Transverse colon (tissue), 4 donors: ENCODE measurements at regions not wholly inside any gene's neighbourhood (a gene's known extent, or its start where the extent isn't known, plus 50 kb on each side); places are given as distances from the start of the nearest gene placed in this dataset.
"Not testable (repeated sequence)": the region's sequence is repeated elsewhere in the genome, so short reads cannot be mapped to it uniquely, and the experiment has no call there.

ENCODE experiments used
- DNase-seq: peaks from one replicate; pipeline ENCODE4 v3.0.0-alpha.2; 2019
- H3K27ac ChIP-seq, 4 donors: fragments of 200-600 bp; sonication (generic); 2 replicates each; pipeline ENCODE4 v1.5.1; 2016 to 2018; ENCODE audit warnings: inconsistent platforms in 4 of 4
- H3K27me3 ChIP-seq: fragments of 200-600 bp; sonication (generic); 2 replicates; pipeline ENCODE4 v1.5.1; 2017; ENCODE audit warnings: inconsistent platforms
- H3K36me3 ChIP-seq, 4 donors: fragments of 200-600 bp; sonication (generic); 2 replicates each; pipeline ENCODE4 v1.5.1; 2017 to 2019; ENCODE audit warnings: inconsistent platforms in 4 of 4
- H3K4me1 ChIP-seq, 4 donors: fragments of 200-600 bp; sonication (generic); 2 replicates each; pipeline ENCODE4 v1.5.1; 2017 to 2020; ENCODE audit warnings: inconsistent platforms in 4 of 4
- H3K4me3 ChIP-seq, 4 donors: fragments of 200-600 bp; sonication (generic); 1 replicate in 1 of 4; 2 replicates in 3 of 4; pipeline versions ENCODE4 v1.5.1 to v1.6.1; 2017 to 2019; ENCODE audit warnings: inconsistent platforms in 4 of 4
- H3K9me3 ChIP-seq, 2 donors: fragments of 200-600 bp; sonication (generic); 2 replicates each; pipeline ENCODE4 v1.5.1; 2017 to 2019; ENCODE audit warnings: inconsistent platforms in 2 of 2
- EP300 ChIP-seq: sonication (generic); formaldehyde crosslinking; IDR thresholded peaks from one replicate; pipeline ENCODE4 v1.6.1; 2017; ENCODE audit warnings: antibody characterized with exemption, low read depth
- POLR2A ChIP-seq: fragments of 450-650 bp; IDR thresholded peaks from one replicate; pipeline ENCODE4 v1.6.1; 2016; ENCODE audit warnings: antibody characterized with exemption, mild to moderate bottlenecking, moderate library complexity
- POLR2AphosphoS5 ChIP-seq, 3 donors: sonication (generic); formaldehyde crosslinking; IDR thresholded peaks; one replicate each; pipeline ENCODE4 v1.6.1; 2016; ENCODE audit warnings: antibody characterized with exemption in 3 of 3
- WGBS, 2 donors: methylation state at CpG; one replicate each; pipeline ENCODE4 v1.1.5; 2018; ENCODE audit warnings: low coverage in 1 of 2; 5-methylcytosine and 5-hydroxymethylcytosine counted together
- in situ Hi-C, 4 donors: fragments of 200-750 bp; cut with MboI; loops; one replicate each; pipeline versions ENCODE4 v1.15.0 to v1.15.1; 2017; ENCODE audit warnings: low sequenced_read_pairs in 3 of 4, low pct_ligation_motif_present in 1 of 4, low pct_unique_long_range_greater_than_20kb in 1 of 4
- intact Hi-C: fragments of 100-400 bp; cut with DNase I; formaldehyde crosslinking; loops from one replicate; pipeline ENCODE4 v1.15.1; 2023; ENCODE audit warnings: low total_unique reads
- TF ChIP-seq, protein P1 (sequence below), 5 experiments: fragments of 200-600 bp in 3 of 5; fragments of 450-650 bp in 2 of 5; sonication (generic) in 3 of 5; IDR thresholded peaks; 1 replicate in 2 of 5; 2 replicates in 3 of 5; pipeline ENCODE4 v1.5.1; 2016 to 2017; ENCODE audit warnings: antibody characterized with exemption in 5 of 5, inconsistent platforms in 3 of 5, mild to moderate bottlenecking in 2 of 5, moderate library complexity in 1 of 5

DNA sequence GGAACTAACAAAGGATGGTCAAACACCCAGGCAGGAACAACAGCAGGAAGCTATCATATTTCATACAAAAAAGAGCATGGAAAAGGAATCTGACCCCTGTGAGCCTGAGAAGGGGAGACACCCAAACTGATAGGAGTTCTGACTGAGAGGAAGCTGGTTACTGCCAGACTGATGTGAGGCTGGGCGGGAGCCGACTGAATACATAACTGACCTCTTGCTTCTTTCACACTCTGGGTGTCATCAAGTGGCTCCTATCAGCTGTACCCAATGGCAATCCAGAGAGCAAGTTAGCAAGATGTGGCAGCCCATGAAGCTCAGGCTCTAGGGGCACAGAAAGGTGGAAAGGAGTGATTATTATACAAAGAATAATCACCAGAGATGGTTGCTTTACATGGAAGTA is 795.1 kb upstream of the HS3ST5 start:
- Histone ChIP-seq H3K4me3 (no peak overlapping the region), H3K27ac (no peak overlapping the region), H3K27me3 (no peaks in the 10 kb centered on the region), H3K36me3 (no peaks in the 10 kb centered on the region), H3K4me1 (no peaks in the 10 kb centered on the region), H3K9me3 (no peaks in the 10 kb centered on the region)
- intact Hi-C loops (no loop called here), in situ Hi-C loops (no loop called here)
- no peak for TF ChIP-seq EP300
- no peak for TF ChIP-seq POLR2A
- TF ChIP-seq, protein P1, sequence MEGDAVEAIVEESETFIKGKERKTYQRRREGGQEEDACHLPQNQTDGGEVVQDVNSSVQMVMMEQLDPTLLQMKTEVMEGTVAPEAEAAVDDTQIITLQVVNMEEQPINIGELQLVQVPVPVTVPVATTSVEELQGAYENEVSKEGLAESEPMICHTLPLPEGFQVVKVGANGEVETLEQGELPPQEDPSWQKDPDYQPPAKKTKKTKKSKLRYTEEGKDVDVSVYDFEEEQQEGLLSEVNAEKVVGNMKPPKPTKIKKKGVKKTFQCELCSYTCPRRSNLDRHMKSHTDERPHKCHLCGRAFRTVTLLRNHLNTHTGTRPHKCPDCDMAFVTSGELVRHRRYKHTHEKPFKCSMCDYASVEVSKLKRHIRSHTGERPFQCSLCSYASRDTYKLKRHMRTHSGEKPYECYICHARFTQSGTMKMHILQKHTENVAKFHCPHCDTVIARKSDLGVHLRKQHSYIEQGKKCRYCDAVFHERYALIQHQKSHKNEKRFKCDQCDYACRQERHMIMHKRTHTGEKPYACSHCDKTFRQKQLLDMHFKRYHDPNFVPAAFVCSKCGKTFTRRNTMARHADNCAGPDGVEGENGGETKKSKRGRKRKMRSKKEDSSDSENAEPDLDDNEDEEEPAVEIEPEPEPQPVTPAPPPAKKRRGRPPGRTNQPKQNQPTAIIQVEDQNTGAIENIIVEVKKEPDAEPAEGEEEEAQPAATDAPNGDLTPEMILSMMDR (IDR thresholded peaks at IDR 0.05), result no peak
- TF ChIP-seq POLR2AphosphoS5 (IDR thresholded peaks at IDR 0.05), result no peak
- 62 to 73% methylated on average over 2 of the region's 2 CpGs for WGBS, 2 donors
- DNase-seq, result no peak

DNA sequence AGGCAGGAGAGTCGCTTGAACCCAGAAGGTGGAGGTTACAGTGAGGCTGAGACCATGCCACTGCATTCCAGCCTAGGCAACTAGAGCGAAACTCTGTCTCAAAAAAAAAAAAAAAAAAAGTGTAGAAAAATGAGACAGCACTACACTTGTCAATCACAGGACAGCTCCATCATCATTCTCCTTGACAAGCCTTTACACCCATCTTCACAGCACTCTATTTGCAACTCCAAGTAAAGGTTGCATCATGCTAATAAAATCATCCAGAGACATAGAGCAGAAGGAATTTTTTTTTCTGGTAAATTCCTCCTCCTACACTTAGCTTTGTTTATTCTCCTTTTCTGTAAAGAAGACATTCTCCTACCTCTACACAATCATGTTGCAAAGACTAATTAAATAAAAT is 791.0 kb upstream of the HS3ST5 start:
- Histone ChIP-seq H3K27me3 (no peaks in the 10 kb centered on the region), H3K9me3 (no peaks in the 10 kb centered on the region), H3K4me3 (no peak overlapping the region), H3K27ac (no peak overlapping the region), H3K36me3 (no peaks in the 10 kb centered on the region), H3K4me1 (no peaks in the 10 kb centered on the region)
- 89 to 100% methylated on average over 1 to 2 of the region's 2 CpGs for WGBS, 2 donors
- DNase-seq, result no peak
- intact Hi-C loops, result no loop called here
- TF ChIP-seq EP300 (no peak), POLR2A (no peak), POLR2AphosphoS5 (IDR thresholded peaks at IDR 0.05) (no peak)
- TF ChIP-seq, protein P1 (IDR thresholded peaks at IDR 0.05), result no peak
- in situ Hi-C loops, result no loop called here

- in situ Hi-C loops (no loop called here), intact Hi-C loops (no loop called here)
- Histone ChIP-seq H3K27ac (no peak overlapping the region), H3K4me1 (no peaks in the 10 kb centered on the region), H3K27me3 (no peaks in the 10 kb centered on the region), H3K9me3 (no peaks in the 10 kb centered on the region), H3K4me3 (no peak overlapping the region), H3K36me3 (no peaks in the 10 kb centered on the region)
- DNase-seq, result no peak
- TF ChIP-seq POLR2AphosphoS5 (IDR thresholded peaks at IDR 0.05) (no peak), POLR2A (no peak), EP300 (no peak)
- TF ChIP-seq, protein P1 (IDR thresholded peaks at IDR 0.05), result no peak
- 67 to 71% methylated on average over 1 to 5 of the region's 5 CpGs for WGBS, 2 donors
These were observed 789.1 kb upstream of the HS3ST5 start for GRCh38 chr6:115131709-115132490.

- H3K27me3 ChIP-seq, H3K36me3 ChIP-seq, H3K4me3 ChIP-seq, H3K4me1 ChIP-seq, in situ Hi-C loops, DNase-seq, H3K27ac ChIP-seq, H3K9me3 ChIP-seq, intact Hi-C loops: not testable (repeated sequence)
- WGBS, 2 donors, result 86% methylated on average over 11 of the region's 11 CpGs; no CpG with 5 or more reads in 1 of the 2 donors
These were observed 778.7 kb upstream of the HS3ST5 start for GRCh38 chr6:115121513-115121912.

- in situ Hi-C loops (no loop called here), intact Hi-C loops (no loop called here)
- H3K9me3 ChIP-seq, result peaks cover 0 to 5% of the 10 kb centered on the region in 2 donors
- no peak overlapping the region for H3K4me3 ChIP-seq
- TF ChIP-seq, protein P1 (IDR thresholded peaks at IDR 0.05), result no peak
- TF ChIP-seq POLR2AphosphoS5 (IDR thresholded peaks at IDR 0.05) (no peak), POLR2A (no peak), EP300 (no peak)
- no peak overlapping the region for H3K27ac ChIP-seq
- DNase-seq, result no peak
- H3K36me3 ChIP-seq, result no peaks in the 10 kb centered on the region
- WGBS, 2 donors, result 62 to 71% methylated on average over 1 of the region's 1 CpG
- H3K4me1 ChIP-seq, result no peaks in the 10 kb centered on the region
- H3K27me3 ChIP-seq, result no peaks in the 10 kb centered on the region
These were observed 777.6 kb upstream of the HS3ST5 start for GRCh38 chr6:115120391-115120790.
